Common myeloid progenitor, CD34-positive (primary cell): ENCODE measurements at regions not wholly inside any gene's neighbourhood (a gene's known extent, or its start where the extent isn't known, plus 50 kb on each side); places are given as distances from the start of the nearest gene placed in this dataset.

Source experiments
- CTCF ChIA-PET: fragments of 350-600 bp; sonication (Branson Sonifier 250); formaldehyde crosslinking; loops from one replicate; lab custom pipeline; 2021; ENCODE audit warnings: antibody characterized with exemption; lab: Charles Lee
- POLR2A ChIA-PET: fragments of 350-600 bp; sonication (Branson Sonifier 250); formaldehyde crosslinking; loops from one replicate; lab custom pipeline; 2021; ENCODE audit warnings: antibody characterized with exemption; lab: Charles Lee
- DNase-seq, 3 donors: peaks; one replicate each; pipeline versions ENCODE4 v3.0.0 to v3.0.0-alpha.2; 2013
- H3K27ac ChIP-seq, 2 experiments: 1 replicate in 1 of 2; 2 replicates in 1 of 2; pipeline ENCODE4 v1.7.0; 2013; ENCODE audit warnings: inconsistent platforms in 2 of 2, low read length in 2 of 2, mild to moderate bottlenecking in 2 of 2, low read depth in 1 of 2, moderate library complexity in 1 of 2; ENCODE audit not compliant: severe bottlenecking in 2 of 2, insufficient read depth in 1 of 2, poor library complexity in 1 of 2
- H3K27me3 ChIP-seq, 5 experiments: replicated peaks in 2 of 5; 1 replicate in 3 of 5; 2 replicates in 2 of 5; pipeline versions ENCODE4 v1.6.1 to v1.7.0; 2013; ENCODE audit warnings: low read length in 4 of 5, mild to moderate bottlenecking in 2 of 5, moderate library complexity in 2 of 5, inconsistent platforms in 1 of 5; ENCODE audit not compliant: insufficient read depth in 5 of 5, control insufficient read depth in 4 of 5
- H3K36me3 ChIP-seq, 4 experiments: 1 replicate in 2 of 4; 2 replicates in 2 of 4; pipeline versions ENCODE4 v1.6.1 to v1.7.0; 2013; ENCODE audit warnings: low read length in 3 of 4, control low read depth in 1 of 4, mild to moderate bottlenecking in 1 of 4; ENCODE audit not compliant: control insufficient read depth in 4 of 4, insufficient read depth in 4 of 4
- H3K4me1 ChIP-seq, 4 experiments: 1 replicate in 3 of 4; 2 replicates in 1 of 4; pipeline versions ENCODE4 v1.6.1 to v1.7.1; 2013; ENCODE audit warnings: low read length in 3 of 4, mild to moderate bottlenecking in 3 of 4, control low read depth in 1 of 4, inconsistent platforms in 1 of 4, moderate library complexity in 1 of 4; ENCODE audit not compliant: control insufficient read depth in 4 of 4, insufficient read depth in 4 of 4; ENCODE audit errors: control extremely low read depth in 1 of 4
- H3K4me3 ChIP-seq, 7 experiments: 1 replicate in 4 of 7; 2 replicates in 3 of 7; pipeline versions ENCODE4 v1.5.1 to v1.7.0; 2013; ENCODE audit warnings: mild to moderate bottlenecking in 7 of 7, low read length in 6 of 7, moderate library complexity in 6 of 7, inconsistent platforms in 2 of 7, low read depth in 2 of 7, control low read depth in 1 of 7; ENCODE audit not compliant: insufficient read depth in 4 of 7, control insufficient read depth in 1 of 7; ENCODE audit errors: extremely low read depth in 1 of 7
- H3K9me3 ChIP-seq, 5 experiments: 1 replicate in 4 of 5; 2 replicates in 1 of 5; pipeline versions ENCODE4 v1.6.1 to v1.7.1; 2013; ENCODE audit warnings: low read length in 4 of 5, mild to moderate bottlenecking in 2 of 5, inconsistent platforms in 1 of 5, low read depth in 1 of 5, moderate library complexity in 1 of 5; ENCODE audit not compliant: control insufficient read depth in 4 of 5, insufficient read depth in 2 of 5; ENCODE audit errors: control extremely low read depth in 1 of 5
- WGBS: methylation state at CpG from one replicate; pipeline ENCODE4 v1.1.5; 2013; ENCODE audit not compliant: insufficient coverage; 5-methylcytosine and 5-hydroxymethylcytosine counted together

DNA sequence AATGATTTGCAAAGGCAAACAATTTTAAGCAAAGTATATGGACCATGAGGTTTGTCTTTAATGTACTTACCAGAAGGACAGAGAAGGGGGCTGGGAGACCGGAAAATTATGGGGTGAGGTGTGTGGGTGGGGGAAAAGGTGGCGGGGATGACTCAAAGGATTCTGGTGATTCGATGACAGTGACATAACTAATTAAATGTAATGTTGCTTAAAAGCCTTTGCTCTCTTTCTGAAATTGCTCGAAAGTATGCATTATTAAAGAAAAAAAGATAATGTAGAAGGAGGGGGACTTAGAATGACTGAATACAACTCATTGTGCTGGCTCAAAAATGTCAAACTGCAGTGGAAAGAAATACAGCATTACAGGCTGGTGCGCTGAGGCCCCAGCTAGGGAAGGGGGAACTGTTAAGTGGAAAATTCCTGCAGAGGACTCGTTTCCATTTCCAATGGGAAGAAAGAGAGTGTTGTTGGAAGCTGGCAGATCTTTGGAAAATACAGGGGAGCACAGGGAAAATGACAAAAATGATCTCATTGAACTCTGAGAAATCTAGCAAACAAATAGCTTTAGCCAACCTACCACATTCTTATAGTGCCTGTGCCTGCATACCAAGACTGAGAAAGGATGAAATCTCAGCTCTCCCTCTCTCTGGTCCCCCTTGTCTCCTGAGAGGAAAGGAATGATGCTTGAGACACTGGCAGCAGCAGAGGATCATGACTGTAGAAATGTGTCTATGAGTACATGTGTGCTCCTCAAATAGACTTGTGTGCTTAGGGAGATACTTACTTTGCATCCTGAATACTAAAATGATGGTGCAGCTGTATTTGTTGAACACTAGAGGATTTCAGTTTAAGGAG, 632.4 kb downstream of the NYAP2 start:
- H3K9me3 ChIP-seq = peaks cover 0 to 2% (median 0%) of the 10 kb centered on the region in 5 experiments
- POLR2A ChIA-PET = no interaction called here
- DNase-seq = no peak
- H3K36me3 ChIP-seq = no peaks in the 10 kb centered on the region
- no peak overlapping the region for H3K27ac ChIP-seq
- H3K27me3 ChIP-seq = peaks cover 0 to 7% (median 0%) of the 10 kb centered on the region in 5 experiments
- CTCF ChIA-PET = interaction anchor here (1.1 to 1.6 kb wide), 3 partner anchors 9 to 769 kb away, joined by 3 to 4 read pairs (median 3); no protein-coding TSS in a partner anchor
- whole genome bisulfite sequencing = 15% methylated on average over 6 of the region's 6 CpGs
- peaks cover 6 to 24% (median 17%) of the 10 kb centered on the region in 4 experiments for H3K4me1 ChIP-seq
- peak overlapping the region in 6 of 7 experiments; percentile 67 to 87 (median 74) for H3K4me3 ChIP-seq

DNA sequence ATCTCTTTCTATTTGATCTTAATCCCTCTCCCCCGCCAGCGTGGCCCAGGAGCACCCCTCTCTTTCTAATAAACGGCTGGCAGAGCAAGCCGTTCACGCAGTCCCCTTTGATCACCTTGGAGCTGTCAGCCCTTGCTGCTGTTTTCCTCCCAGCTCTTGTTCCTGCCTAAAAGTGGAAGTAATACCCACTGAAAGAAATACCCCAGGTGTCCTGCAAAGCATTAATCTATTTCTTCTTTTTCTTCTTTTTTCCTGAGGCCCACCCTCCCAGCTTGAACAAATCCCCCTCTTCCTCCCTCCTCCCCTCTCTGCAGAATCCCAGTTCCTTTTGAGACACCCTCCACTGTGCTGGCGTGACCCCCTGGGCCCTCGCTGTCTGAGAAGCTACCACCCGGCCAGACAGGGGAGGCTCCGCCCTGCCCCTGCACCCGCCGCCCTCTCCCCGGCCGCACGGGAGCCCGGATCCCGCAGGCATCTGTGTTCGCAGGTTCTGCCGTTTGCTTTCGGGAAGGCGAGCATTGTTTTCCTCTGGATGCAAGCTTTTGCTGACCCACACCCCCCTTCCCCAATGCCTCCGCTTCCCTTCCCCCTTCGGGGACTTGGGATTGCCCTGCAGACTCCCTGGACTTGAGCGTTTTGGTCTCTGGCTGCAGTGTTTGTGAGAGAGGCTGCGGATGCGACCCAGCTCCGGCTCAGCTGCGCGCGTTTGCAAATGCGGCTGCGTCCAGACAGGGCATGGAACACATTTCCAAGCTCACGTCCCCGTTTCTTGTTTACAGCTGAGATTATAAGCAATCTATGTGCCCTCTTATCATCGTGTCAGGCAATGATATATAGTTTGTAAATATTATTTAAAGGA, 631.5 kb downstream of the NYAP2 start:
- Histone ChIP-seq H3K27ac (peak overlapping the region; percentile 20 to 53), H3K4me1 (peaks cover 6 to 24% (median 17%) of the 10 kb centered on the region in 4 experiments), H3K4me3 (peak overlapping the region; percentile 41 to 87 (median 72)), H3K36me3 (no peaks in the 10 kb centered on the region), H3K27me3 (peaks cover 0 to 7% (median 0%) of the 10 kb centered on the region in 5 experiments), H3K9me3 (no peaks in the 10 kb centered on the region)
- 0% methylated on average over 33 of the region's 34 CpGs for WGBS
- POLR2A ChIA-PET = interaction anchor here (0.6 kb wide), 1 partner anchor 77 kb away, joined by 4 read pairs; no protein-coding TSS in a partner anchor
- CTCF ChIA-PET = interaction anchor here (0.6 to 1.6 kb wide), 4 partner anchors 10 to 770 kb away, joined by 3 to 4 read pairs (median 3); no protein-coding TSS in a partner anchor
- peak; percentile 29 to 72 (median 52) for DNase-seq

DNA sequence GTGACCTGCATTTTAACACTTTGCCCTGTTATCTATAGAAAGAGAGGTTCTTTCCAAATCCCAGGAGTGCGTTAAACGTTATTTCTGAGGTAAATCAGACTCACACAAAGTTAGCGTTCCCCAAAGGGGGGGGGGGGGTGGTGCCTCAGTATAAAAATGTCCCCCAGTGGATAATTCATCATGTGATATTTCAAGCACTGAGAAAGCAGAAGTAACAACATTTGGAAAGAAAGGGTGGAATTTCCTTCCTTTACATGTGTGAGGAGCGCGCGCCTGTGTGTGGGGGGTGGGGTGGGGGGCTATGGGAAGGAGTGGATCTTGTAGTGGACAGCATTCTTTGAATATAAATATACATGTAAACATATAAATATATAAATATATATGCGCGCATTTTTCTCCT, 630.9 kb downstream of the NYAP2 start:
- peak; percentile 16 to 77 (median 65) for DNase-seq
- CTCF ChIA-PET = interaction anchor here (0.6 to 1.6 kb wide), 3 partner anchors 10 to 771 kb away, joined by 3 to 4 read pairs (median 3); no protein-coding TSS in a partner anchor
- no peaks in the 10 kb centered on the region for H3K9me3 ChIP-seq
- peak overlapping the region in 1 of 2 experiments; percentile 53 for H3K27ac ChIP-seq
- WGBS = no CpG with 5 or more reads among the region's 8 CpGs
- H3K27me3 ChIP-seq = peaks cover 0 to 7% (median 0%) of the 10 kb centered on the region in 5 experiments
- H3K36me3 ChIP-seq = no peaks in the 10 kb centered on the region
- peaks cover 6 to 24% (median 17%) of the 10 kb centered on the region in 4 experiments for H3K4me1 ChIP-seq
- POLR2A ChIA-PET = no interaction called here
- H3K4me3 ChIP-seq = peak overlapping the region in 6 of 7 experiments; percentile 67 to 87 (median 74)

DNA sequence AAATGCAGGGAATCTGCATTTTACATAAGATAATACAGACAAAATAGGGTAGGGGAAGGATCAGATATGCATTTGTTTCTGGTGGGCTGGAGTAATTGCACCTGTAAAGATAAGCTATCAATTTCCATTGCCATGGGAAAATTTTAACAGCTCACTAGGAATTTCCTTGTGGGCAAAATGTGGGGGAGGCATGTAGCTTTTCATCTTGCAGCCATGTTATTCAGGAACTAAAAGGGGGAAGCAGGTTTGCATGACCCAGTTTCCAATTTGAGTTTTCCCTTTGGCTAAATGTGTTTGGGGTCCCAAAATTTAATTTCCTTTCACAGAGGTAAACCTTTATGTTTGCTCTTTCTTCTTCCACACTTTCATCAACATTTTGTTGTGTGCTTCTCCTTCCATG, 624.4 kb downstream of the NYAP2 start:
- peaks cover 0 to 3% (median 0%) of the 10 kb centered on the region in 5 experiments for H3K9me3 ChIP-seq
- ChIA-PET POLR2A (no interaction called here), CTCF (no interaction called here)
- no peak overlapping the region for H3K27ac ChIP-seq
- H3K27me3 ChIP-seq = no peaks in the 10 kb centered on the region
- H3K4me1 ChIP-seq = no peaks in the 10 kb centered on the region
- no peak for DNase-seq
- H3K36me3 ChIP-seq = no peaks in the 10 kb centered on the region
- H3K4me3 ChIP-seq = no peak overlapping the region

DNA sequence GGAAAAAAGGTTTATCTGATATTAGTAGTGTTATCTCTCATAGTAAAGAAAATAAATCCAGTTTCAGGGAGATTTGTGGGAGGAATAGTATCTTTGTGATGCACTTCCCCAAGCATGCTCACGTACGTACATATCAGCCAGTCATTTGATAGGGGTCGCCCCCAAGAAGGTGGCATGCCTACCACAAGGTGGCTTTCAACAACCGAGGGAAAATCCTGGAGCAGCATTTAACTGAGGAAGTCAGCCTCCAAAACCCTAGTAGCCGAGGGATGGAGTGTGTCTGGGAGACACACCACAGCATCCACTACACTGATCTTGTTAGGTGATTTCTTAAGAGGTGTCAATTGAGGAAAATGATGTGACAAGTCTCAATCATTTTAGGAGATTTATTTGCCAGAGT, 623.9 kb downstream of the NYAP2 start:
- no peaks in the 10 kb centered on the region for H3K27me3 ChIP-seq
- H3K9me3 ChIP-seq = peaks cover 0 to 3% (median 0%) of the 10 kb centered on the region in 5 experiments
- ChIA-PET CTCF (no interaction called here), POLR2A (no interaction called here)
- no peak for DNase-seq
- no peaks in the 10 kb centered on the region for H3K36me3 ChIP-seq
- H3K27ac ChIP-seq = no peak overlapping the region
- H3K4me3 ChIP-seq = no peak overlapping the region
- H3K4me1 ChIP-seq = no peaks in the 10 kb centered on the region
- 63% methylated on average over 3 of the region's 5 CpGs for WGBS

DNA sequence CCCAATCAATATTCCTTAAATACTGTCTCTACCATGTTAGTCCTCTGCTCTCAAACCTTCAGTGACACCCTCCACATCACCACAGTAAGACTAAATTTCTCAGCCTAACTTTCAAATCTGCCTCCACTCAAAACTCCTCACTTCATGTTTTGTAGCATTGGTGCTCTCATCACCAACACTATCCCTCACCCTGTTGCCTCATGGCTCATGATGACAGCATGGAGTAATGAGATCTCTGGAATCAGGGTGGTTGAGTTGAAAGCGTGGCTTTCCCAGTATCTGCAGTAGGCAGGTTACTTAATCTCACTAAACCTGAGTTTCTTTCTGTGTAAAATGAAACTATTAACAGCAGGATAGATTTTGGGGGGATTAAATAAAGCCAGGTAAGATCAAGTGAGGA, 621.4 kb downstream of the NYAP2 start:
- no CpG with 5 or more reads among the region's 1 CpG for WGBS
- no peak overlapping the region for H3K27ac ChIP-seq
- H3K4me1 ChIP-seq = no peaks in the 10 kb centered on the region
- peaks cover 0 to 3% (median 0%) of the 10 kb centered on the region in 5 experiments for H3K9me3 ChIP-seq
- ChIA-PET POLR2A (no interaction called here), CTCF (no interaction called here)
- H3K27me3 ChIP-seq = no peaks in the 10 kb centered on the region
- no peak for DNase-seq
- H3K36me3 ChIP-seq = no peaks in the 10 kb centered on the region
- no peak overlapping the region for H3K4me3 ChIP-seq
